ENCODE measurements at regions not wholly inside any gene's neighbourhood (a gene's known extent, or its start where the extent isn't known, plus 50 kb on each side); places are given as distances from the start of the nearest gene placed in this dataset.

DNA sequence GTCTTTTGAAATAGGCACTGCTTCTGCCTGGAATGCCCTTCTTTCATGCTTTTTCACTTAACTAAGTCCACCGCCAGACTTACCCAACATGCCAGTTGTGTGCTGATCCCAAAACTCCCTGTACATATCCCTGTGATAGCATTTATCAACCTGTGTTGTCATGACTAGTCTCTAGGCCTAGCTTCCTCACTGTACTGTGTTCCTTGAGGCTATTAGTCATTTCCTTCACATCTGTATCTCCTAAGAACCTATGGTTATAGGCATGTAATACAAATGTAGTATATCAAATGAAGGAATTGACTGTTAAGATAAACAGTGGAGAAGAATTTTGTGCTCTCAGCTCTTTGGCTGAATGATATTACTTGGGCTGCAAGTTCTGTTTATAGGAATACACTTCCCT is 184.3 kb downstream of the CYRIA start:
- Mint-ChIP-seq H3K27me3 (peaks cover 16 to 32% (median 17%) of the 10 kb centered on the region in 5 donors), H3K9me3 (peaks cover 0 to 5% (median 0%) of the 10 kb centered on the region in 11 donors), H3K36me3 (no peaks in the 10 kb centered on the region), H3K27ac (no peak overlapping the region), H3K4me3 (no peak overlapping the region), H3K4me1 (no peaks in the 10 kb centered on the region)
- intact Hi-C loops (cut with micrococcal nuclease) = no loop called here
- no peaks in the 10 kb centered on the region for H3K4me1 ChIP-seq (ENCODE audit: control insufficient read depth in 2 of 2, insufficient read depth in 2 of 2, low read length in 2 of 2)
- CTCF ChIA-PET = no interaction called here
- no peaks in the 10 kb centered on the region for H3K27me3 ChIP-seq (ENCODE audit: control insufficient read depth in 2 of 2, insufficient read depth in 2 of 2, low read length in 2 of 2)
- H3K9me3 ChIP-seq (ENCODE audit: control insufficient read depth in 2 of 3, low read length in 3 of 3) = no peaks in the 10 kb centered on the region
- H3K27ac ChIP-seq (ENCODE audit: low read depth, low read length) = no peak overlapping the region
- H3K36me3 ChIP-seq (ENCODE audit: control insufficient read depth in 2 of 3, insufficient read depth in 3 of 3, low read length in 3 of 3) = no peaks in the 10 kb centered on the region
- no peak for ATAC-seq
- POLR2A ChIA-PET = no interaction called here
- DNase-seq = no peak
- no peak overlapping the region for H3K4me3 ChIP-seq (ENCODE audit: low read length)

- CTCF ChIA-PET = no interaction called here
These were observed 185.9 kb downstream of the CYRIA start for GRCh38 chr2:16479721-16480120.

DNA sequence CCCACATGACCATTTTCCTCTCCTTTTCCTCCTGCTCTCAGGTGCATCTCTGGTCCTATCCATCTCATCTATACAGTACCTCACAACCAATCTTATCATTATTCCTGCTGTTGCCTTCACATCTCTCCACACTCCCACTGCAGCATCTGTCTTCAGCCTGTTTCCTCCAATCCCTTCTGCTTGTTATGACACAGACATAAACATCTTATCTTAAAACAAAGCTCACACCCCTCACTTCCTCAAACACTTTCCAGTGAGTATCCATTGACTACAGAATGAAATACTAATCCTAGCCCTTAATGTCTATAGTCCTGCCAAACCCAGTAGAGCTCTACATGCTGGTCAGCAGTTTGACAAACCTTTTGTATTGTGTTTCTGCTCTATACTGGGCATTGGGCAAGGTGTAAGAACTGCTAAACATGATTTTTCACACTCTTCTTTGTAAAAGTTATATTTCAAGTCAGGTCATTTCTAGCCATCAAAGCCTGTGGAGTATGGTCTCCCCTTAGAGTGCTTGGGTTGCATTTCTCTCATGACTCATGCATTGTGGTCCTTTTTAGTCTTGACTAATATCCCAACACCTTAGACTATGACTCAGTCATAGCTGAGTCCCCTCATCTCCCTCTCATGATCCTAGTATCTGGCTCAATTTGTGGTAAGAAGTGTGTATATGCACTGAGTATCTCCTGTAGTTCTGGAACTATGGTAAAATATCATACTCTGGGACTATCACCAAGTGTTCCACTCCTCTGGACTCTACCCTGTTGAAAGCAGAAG is 187.0 kb downstream of the CYRIA start:
- Mint-ChIP-seq H3K27me3 (peaks cover 6 to 21% (median 14%) of the 10 kb centered on the region in 5 donors), H3K4me1 (no peaks in the 10 kb centered on the region), H3K4me3 (no peak overlapping the region), H3K27ac (no peak overlapping the region), H3K36me3 (no peaks in the 10 kb centered on the region), H3K9me3 (no peaks in the 10 kb centered on the region)
- ATAC-seq (no peak), DNase-seq (no peak)
- Histone ChIP-seq H3K27me3 (ENCODE audit: control insufficient read depth in 2 of 2, insufficient read depth in 2 of 2, low read length in 2 of 2) (no peaks in the 10 kb centered on the region), H3K36me3 (ENCODE audit: control insufficient read depth in 2 of 3, insufficient read depth in 3 of 3, low read length in 3 of 3) (no peaks in the 10 kb centered on the region), H3K27ac (ENCODE audit: low read depth, low read length) (no peak overlapping the region), H3K9me3 (ENCODE audit: control insufficient read depth in 2 of 3, low read length in 3 of 3) (no peaks in the 10 kb centered on the region), H3K4me1 (ENCODE audit: control insufficient read depth in 2 of 2, insufficient read depth in 2 of 2, low read length in 2 of 2) (no peaks in the 10 kb centered on the region), H3K4me3 (ENCODE audit: low read length) (no peak overlapping the region)
- CTCF ChIA-PET = no interaction called here
- POLR2A ChIA-PET = no interaction called here
- intact Hi-C loops (cut with micrococcal nuclease) = no loop called here

More at GRCh38 chr2:16479721-16480120, 185.9 kb downstream of the CYRIA start:
- Mint-ChIP-seq H3K9me3 (peaks cover 0 to 4% (median 0%) of the 10 kb centered on the region in 11 donors), H3K4me3 (no peak overlapping the region), H3K36me3 (no peaks in the 10 kb centered on the region), H3K27me3 (peaks cover 9 to 26% (median 17%) of the 10 kb centered on the region in 5 donors), H3K27ac (no peak overlapping the region), H3K4me1 (no peaks in the 10 kb centered on the region)
- Histone ChIP-seq H3K27me3 (ENCODE audit: control insufficient read depth in 2 of 2, insufficient read depth in 2 of 2, low read length in 2 of 2) (no peaks in the 10 kb centered on the region), H3K9me3 (ENCODE audit: control insufficient read depth in 2 of 3, low read length in 3 of 3) (no peaks in the 10 kb centered on the region), H3K4me3 (ENCODE audit: low read length) (no peak overlapping the region), H3K27ac (ENCODE audit: low read depth, low read length) (no peak overlapping the region), H3K4me1 (ENCODE audit: control insufficient read depth in 2 of 2, insufficient read depth in 2 of 2, low read length in 2 of 2) (no peaks in the 10 kb centered on the region), H3K36me3 (ENCODE audit: control insufficient read depth in 2 of 3, insufficient read depth in 3 of 3, low read length in 3 of 3) (no peaks in the 10 kb centered on the region)
- intact Hi-C loops (cut with micrococcal nuclease) = no loop called here
- ATAC-seq = no peak
- no peak for DNase-seq
- POLR2A ChIA-PET = no interaction called here

- intact Hi-C loops (cut with micrococcal nuclease) = no loop called here
- Histone ChIP-seq H3K9me3 (ENCODE audit: control insufficient read depth in 2 of 3, low read length in 3 of 3) (no peaks in the 10 kb centered on the region), H3K36me3 (ENCODE audit: control insufficient read depth in 2 of 3, insufficient read depth in 3 of 3, low read length in 3 of 3) (no peaks in the 10 kb centered on the region), H3K4me3 (ENCODE audit: low read length) (no peak overlapping the region), H3K4me1 (ENCODE audit: control insufficient read depth in 2 of 2, insufficient read depth in 2 of 2, low read length in 2 of 2) (no peaks in the 10 kb centered on the region), H3K27ac (ENCODE audit: low read depth, low read length) (no peak overlapping the region), H3K27me3 (ENCODE audit: control insufficient read depth in 2 of 2, insufficient read depth in 2 of 2, low read length in 2 of 2) (no peaks in the 10 kb centered on the region)
- CTCF ChIA-PET = no interaction called here
- no peaks in the 10 kb centered on the region for H3K4me1 Mint-ChIP-seq
- H3K36me3 Mint-ChIP-seq = no peaks in the 10 kb centered on the region
- peaks cover 0 to 14% (median 10%) of the 10 kb centered on the region in 5 donors for H3K27me3 Mint-ChIP-seq
- DNase-seq = no peak
- no peaks in the 10 kb centered on the region for H3K9me3 Mint-ChIP-seq
- POLR2A ChIA-PET = no interaction called here
- no peak for ATAC-seq
- H3K27ac Mint-ChIP-seq = no peak overlapping the region
- no peak overlapping the region for H3K4me3 Mint-ChIP-seq
These were observed 188.0 kb downstream of the CYRIA start for GRCh38 chr2:16477648-16478047.

DNA sequence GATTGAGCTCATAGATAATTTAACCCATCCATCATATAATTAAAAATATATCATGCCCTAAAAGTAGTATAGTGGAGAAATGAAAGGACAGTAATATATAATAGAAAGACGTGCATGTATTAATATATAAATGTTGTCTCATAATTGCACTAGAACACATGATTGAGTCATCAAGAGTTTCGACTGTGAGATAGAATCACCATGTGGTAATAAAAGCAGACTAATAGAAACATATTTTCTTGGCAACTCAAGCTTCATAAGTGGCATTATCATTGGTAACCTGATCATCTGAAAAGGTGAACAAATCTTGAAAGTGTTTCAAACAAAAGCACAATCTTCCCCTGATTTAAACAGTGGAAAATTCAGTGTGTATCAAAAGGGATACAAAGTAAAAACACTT is 188.8 kb downstream of the CYRIA start:
- CTCF ChIA-PET = no interaction called here
- DNase-seq = no peak
- no peak overlapping the region for H3K4me3 Mint-ChIP-seq
- no peak overlapping the region for H3K4me3 ChIP-seq (ENCODE audit: low read length)
- no peaks in the 10 kb centered on the region for H3K36me3 Mint-ChIP-seq
- no peak overlapping the region for H3K27ac ChIP-seq (ENCODE audit: low read depth, low read length)
- H3K4me1 Mint-ChIP-seq = no peaks in the 10 kb centered on the region
- intact Hi-C loops (cut with micrococcal nuclease) = no loop called here
- no peaks in the 10 kb centered on the region for H3K9me3 Mint-ChIP-seq
- H3K9me3 ChIP-seq (ENCODE audit: control insufficient read depth in 2 of 3, low read length in 3 of 3) = no peaks in the 10 kb centered on the region
- no peak overlapping the region for H3K27ac Mint-ChIP-seq
- ATAC-seq = no peak
- H3K36me3 ChIP-seq (ENCODE audit: control insufficient read depth in 2 of 3, insufficient read depth in 3 of 3, low read length in 3 of 3) = no peaks in the 10 kb centered on the region
- H3K27me3 Mint-ChIP-seq = peaks cover 0 to 11% (median 7%) of the 10 kb centered on the region in 5 donors
- H3K27me3 ChIP-seq (ENCODE audit: control insufficient read depth in 2 of 2, insufficient read depth in 2 of 2, low read length in 2 of 2) = no peaks in the 10 kb centered on the region
- POLR2A ChIA-PET = no interaction called here
- H3K4me1 ChIP-seq (ENCODE audit: control insufficient read depth in 2 of 2, insufficient read depth in 2 of 2, low read length in 2 of 2) = no peaks in the 10 kb centered on the region

GRCh38 chr2:16475986-16476567 is 189.6 kb downstream of the CYRIA start:
- H3K36me3 ChIP-seq (ENCODE audit: control insufficient read depth in 2 of 3, insufficient read depth in 3 of 3, low read length in 3 of 3) = no peaks in the 10 kb centered on the region
- ChIA-PET POLR2A (no interaction called here), CTCF (no interaction called here)
- Mint-ChIP-seq H3K9me3 (no peaks in the 10 kb centered on the region), H3K27ac (no peak overlapping the region), H3K36me3 (no peaks in the 10 kb centered on the region), H3K4me1 (peaks cover 0 to under 1% (median 0%) of the 10 kb centered on the region in 7 donors), H3K4me3 (no peak overlapping the region), H3K27me3 (peaks cover 0 to 7% (median 6%) of the 10 kb centered on the region in 5 donors)
- intact Hi-C loops (cut with micrococcal nuclease) = no loop called here
- H3K27ac ChIP-seq (ENCODE audit: low read depth, low read length) = no peak overlapping the region
- H3K27me3 ChIP-seq (ENCODE audit: control insufficient read depth in 2 of 2, insufficient read depth in 2 of 2, low read length in 2 of 2) = no peaks in the 10 kb centered on the region
- H3K9me3 ChIP-seq (ENCODE audit: control insufficient read depth in 2 of 3, low read length in 3 of 3) = no peaks in the 10 kb centered on the region
- ATAC-seq = no peak
- H3K4me1 ChIP-seq (ENCODE audit: control insufficient read depth in 2 of 2, insufficient read depth in 2 of 2, low read length in 2 of 2) = no peaks in the 10 kb centered on the region
- DNase-seq = no peak
- H3K4me3 ChIP-seq (ENCODE audit: low read length) = no peak overlapping the region

DNA sequence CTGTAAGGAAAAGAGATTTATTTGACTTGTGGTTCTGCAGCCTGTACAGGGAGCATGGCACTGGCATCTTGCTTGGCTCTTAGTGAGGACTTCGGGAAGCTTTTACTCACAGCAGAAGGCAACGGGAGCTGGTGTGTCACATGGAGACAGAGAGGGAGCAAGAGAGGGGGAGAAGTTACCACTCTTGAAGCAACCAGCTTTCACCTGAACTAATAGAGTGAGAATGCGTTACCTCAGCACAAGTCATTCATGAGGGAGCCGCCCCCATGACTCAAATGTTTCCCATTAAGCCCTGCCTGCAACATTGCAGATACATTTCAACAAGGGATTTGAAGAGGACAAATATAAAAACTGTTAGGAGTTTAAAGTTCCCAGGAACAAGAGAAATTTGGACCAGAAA is 190.0 kb downstream of the CYRIA start:
- H3K9me3 ChIP-seq (ENCODE audit: control insufficient read depth in 2 of 3, low read length in 3 of 3) = no peaks in the 10 kb centered on the region
- no peak overlapping the region for H3K27ac ChIP-seq (ENCODE audit: low read depth, low read length)
- CTCF ChIA-PET = no interaction called here
- H3K4me3 ChIP-seq (ENCODE audit: low read length) = no peak overlapping the region
- Mint-ChIP-seq H3K27me3 (peaks cover 0 to 5% (median 4%) of the 10 kb centered on the region in 5 donors), H3K36me3 (no peaks in the 10 kb centered on the region), H3K9me3 (no peaks in the 10 kb centered on the region), H3K4me1 (peaks cover 0 to 2% (median 0%) of the 10 kb centered on the region in 7 donors), H3K4me3 (no peak overlapping the region), H3K27ac (no peak overlapping the region)
- DNase-seq (no peak), ATAC-seq (no peak)
- intact Hi-C loops (cut with micrococcal nuclease) = no loop called here
- H3K27me3 ChIP-seq (ENCODE audit: control insufficient read depth in 2 of 2, insufficient read depth in 2 of 2, low read length in 2 of 2) = no peaks in the 10 kb centered on the region
- no peaks in the 10 kb centered on the region for H3K36me3 ChIP-seq (ENCODE audit: control insufficient read depth in 2 of 3, insufficient read depth in 3 of 3, low read length in 3 of 3)
- POLR2A ChIA-PET = no interaction called here
- no peaks in the 10 kb centered on the region for H3K4me1 ChIP-seq (ENCODE audit: control insufficient read depth in 2 of 2, insufficient read depth in 2 of 2, low read length in 2 of 2)

Data from naive thymus-derived CD4-positive, alpha-beta T cell (primary cell).